HepG2 (cell line): ENCODE measurements at regions not wholly inside any gene's neighbourhood (a gene's known extent, or its start where the extent isn't known, plus 50 kb on each side); places are given as distances from the start of the nearest gene placed in this dataset.
A peak's percentile ranks its signal among the peaks of the same experiment; 100 is the strongest.

Experiments
- ATF1 ChIP-seq: IDR thresholded peaks from 2 replicates; pipeline ENCODE4 v1.6.1; 2016; ENCODE audit warnings: mild to moderate bottlenecking, control low read depth
- EEA1 ChIP-seq: sonication (generic); formaldehyde crosslinking; IDR thresholded peaks from 2 replicates; pipeline ENCODE4 v1.5.1; 2020; ENCODE audit warnings: mild to moderate bottlenecking, missing genetic modification reagents, borderline replicate concordance
- HNRNPL ChIP-seq: fragments of 200-400 bp; formaldehyde crosslinking; IDR thresholded peaks from 2 replicates; pipeline ENCODE4 v1.6.1; 2017; ENCODE audit warnings: mild to moderate bottlenecking, low read depth, low read length
- MTERF4 ChIP-seq: sonication (generic); formaldehyde crosslinking; IDR thresholded peaks from 2 replicates; pipeline ENCODE4 v1.8.0; 2023; ENCODE audit warnings: mild to moderate bottlenecking, missing genetic modification reagents
- NCOA1 ChIP-seq: sonication (generic); formaldehyde crosslinking; IDR thresholded peaks from 2 replicates; pipeline ENCODE4 v1.9.0; 2021; ENCODE audit warnings: missing genetic modification reagents
- PRPF4 ChIP-seq: fragments of 200-400 bp; formaldehyde crosslinking; IDR thresholded peaks from 2 replicates; pipeline ENCODE4 v1.6.1; 2016; ENCODE audit warnings: low read length, low read depth; ENCODE audit not compliant: poor library complexity, severe bottlenecking
- RCOR2 ChIP-seq: IDR thresholded peaks from 2 replicates; pipeline ENCODE4 v1.6.1; 2016; ENCODE audit warnings: missing biosample characterization, missing genetic modification reagents
- TEAD2 ChIP-seq: sonication (generic); formaldehyde crosslinking; IDR thresholded peaks from 2 replicates; pipeline ENCODE4 v1.9.0; 2021; ENCODE audit warnings: missing genetic modification reagents
- ZFY ChIP-seq: sonication (generic); formaldehyde crosslinking; IDR thresholded peaks from 2 replicates; pipeline ENCODE4 v1.4.0; 2020; ENCODE audit warnings: missing genetic modification reagents
- ZGPAT ChIP-seq: IDR thresholded peaks from 2 replicates; pipeline ENCODE4 v1.6.1; 2016; ENCODE audit warnings: mild to moderate bottlenecking
- ZHX2 ChIP-seq, 2 experiments: sonication (generic) in 1 of 2; formaldehyde crosslinking in 1 of 2; IDR thresholded peaks; 2 replicates each; pipeline versions ENCODE4 v1.6.1 to v1.9.0; 2014 to 2022; ENCODE audit warnings: antibody characterized with exemption in 1 of 2, borderline replicate concordance in 1 of 2, inconsistent platforms in 1 of 2, low read depth in 1 of 2, missing genetic modification reagents in 1 of 2
- ZNF160 ChIP-seq: sonication (generic); formaldehyde crosslinking; IDR thresholded peaks from 2 replicates; pipeline ENCODE4 v1.8.0; 2022; ENCODE audit warnings: mild to moderate bottlenecking, inconsistent platforms, missing genetic modification reagents
- ZNF251 ChIP-seq: sonication (generic); formaldehyde crosslinking; IDR thresholded peaks from 2 replicates; pipeline ENCODE4 v1.9.0; 2021; ENCODE audit warnings: mild to moderate bottlenecking, missing genetic modification reagents
- ZNF280D ChIP-seq: sonication (generic); formaldehyde crosslinking; IDR thresholded peaks from 2 replicates; pipeline ENCODE4 v1.5.1; 2020; ENCODE audit warnings: mild to moderate bottlenecking, missing genetic modification reagents
- ZNF547 ChIP-seq: sonication (generic); formaldehyde crosslinking; IDR thresholded peaks from 2 replicates; pipeline ENCODE4 v1.5.1; 2020; ENCODE audit warnings: mild to moderate bottlenecking, missing genetic modification reagents
- ZNF549 ChIP-seq: sonication (generic); formaldehyde crosslinking; IDR thresholded peaks from 2 replicates; pipeline ENCODE4 v1.5.0; 2020; ENCODE audit warnings: missing genetic modification reagents
- ZNF550 ChIP-seq: sonication (generic); formaldehyde crosslinking; IDR thresholded peaks from 2 replicates; pipeline ENCODE4 v1.4.0; 2020; ENCODE audit warnings: mild to moderate bottlenecking, missing genetic modification reagents, borderline replicate concordance
- ZNF607 ChIP-seq: sonication (generic); formaldehyde crosslinking; IDR thresholded peaks from 2 replicates; pipeline ENCODE4 v1.5.1; 2020; ENCODE audit warnings: missing genetic modification reagents, mild to moderate bottlenecking, borderline replicate concordance
- ZNF724P ChIP-seq: sonication (generic); formaldehyde crosslinking; IDR thresholded peaks from 2 replicates; pipeline ENCODE4 v1.8.0; 2022; ENCODE audit warnings: missing genetic modification reagents, borderline replicate concordance

GRCh38 chr9:36486933-36487481 is 85.7 kb upstream of the MELK start (continued):
- TF ChIP-seq ZHX2 (IDR thresholded peaks at IDR 0.05; ENCODE audit: low read depth) (no peak), ZHX2 (CRISPR knock-in tag; IDR thresholded peaks at IDR 0.05; ENCODE audit: borderline replicate concordance) (no peak), ZNF160 (CRISPR knock-in tag) (no peak; the same call in 1 of the 2 replicates), ZNF607 (CRISPR knock-in tag) (no peak), RCOR2 (peak; percentile 64; the same call in 1 of the 2 replicates), EEA1 (CRISPR knock-in tag) (no peak), NCOA1 (no peak), HNRNPL (no peak), ZNF547 (CRISPR knock-in tag) (no peak), ATF1 (CRISPR knock-in tag) (no peak), TEAD2 (CRISPR knock-in tag) (no peak), ZNF724P (0 out of 2 replicates have a peak, but pooled peaks have one; percentile 3), MTERF4 (CRISPR knock-in tag) (peak; percentile 72; the same call in 1 of the 2 replicates), PRPF4 (no peak), ZGPAT (CRISPR knock-in tag) (0 out of 2 replicates have a peak, but pooled peaks have one; percentile 40), ZNF280D (CRISPR knock-in tag) (no peak), ZNF550 (CRISPR knock-in tag) (no peak), ZNF251 (CRISPR knock-in tag) (no peak), ZFY (CRISPR knock-in tag) (peak; percentile 53), ZNF549 (CRISPR knock-in tag) (no peak)
